ENCODE measurements at regions not wholly inside any gene's neighbourhood (a gene's known extent, or its start where the extent isn't known, plus 50 kb on each side); places are given as distances from the start of the nearest gene placed in this dataset.

DNA sequence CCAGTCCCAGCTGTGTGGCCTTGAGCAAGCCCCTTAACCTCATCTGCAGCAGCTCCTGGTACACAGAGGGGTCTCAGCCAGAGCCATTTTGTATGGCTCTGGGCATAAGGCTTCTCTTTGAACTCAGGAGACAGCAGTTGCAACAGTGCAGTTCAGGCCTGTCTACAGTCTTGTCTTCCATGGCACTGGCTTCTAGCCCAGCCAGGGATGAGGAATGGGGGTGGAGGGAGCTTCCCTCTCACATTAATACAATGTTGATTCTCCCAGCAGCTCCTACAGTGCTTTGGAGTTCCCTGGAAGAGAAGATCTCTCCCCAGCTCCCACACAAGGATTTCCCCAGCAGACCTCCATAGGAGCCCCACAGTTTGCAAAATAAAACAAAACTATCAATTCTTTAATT is 350.2 kb downstream of the BUD13 start:
- H3K79me2 ChIP-seq (ENCODE audit: control insufficient read depth, low read length) = no peaks in the 10 kb centered on the region
- no peaks in the 10 kb centered on the region for H3K36me3 ChIP-seq (ENCODE audit: control insufficient read depth, low read length)
- TF ChIP-seq CTCF (IDR thresholded peaks at IDR 0.05; ENCODE audit: low read depth, low read length, poor library complexity, severe bottlenecking) (no peak), EZH2phosphoT487 (IDR thresholded peaks at IDR 0.05; ENCODE audit: borderline replicate concordance, low read length) (no peak)
- no peaks in the 10 kb centered on the region for H4K20me1 ChIP-seq (ENCODE audit: control insufficient read depth, insufficient read depth, low read depth, low read length)
- no peak overlapping the region for H3K4me2 ChIP-seq (ENCODE audit: low read length)
- no peak overlapping the region for H3K27ac ChIP-seq (ENCODE audit: low read depth, low read length)
- no peaks in the 10 kb centered on the region for H3K9me2 ChIP-seq (replicated peaks; ENCODE audit: control insufficient read depth, low read length)
- H3K4me3 ChIP-seq (ENCODE audit: low read length) = no peak overlapping the region
- peaks cover 2% of the 10 kb centered on the region for H3K27me3 ChIP-seq (ENCODE audit: control insufficient read depth, low read length)
- H3F3A ChIP-seq (ENCODE audit: control insufficient read depth, insufficient read depth) = no peaks in the 10 kb centered on the region
- no peaks in the 10 kb centered on the region for H3K4me1 ChIP-seq (ENCODE audit: control insufficient read depth, low read length)
- no peaks in the 10 kb centered on the region for H3K9me3 ChIP-seq (ENCODE audit: control insufficient read depth, insufficient read depth, low read length)

DNA sequence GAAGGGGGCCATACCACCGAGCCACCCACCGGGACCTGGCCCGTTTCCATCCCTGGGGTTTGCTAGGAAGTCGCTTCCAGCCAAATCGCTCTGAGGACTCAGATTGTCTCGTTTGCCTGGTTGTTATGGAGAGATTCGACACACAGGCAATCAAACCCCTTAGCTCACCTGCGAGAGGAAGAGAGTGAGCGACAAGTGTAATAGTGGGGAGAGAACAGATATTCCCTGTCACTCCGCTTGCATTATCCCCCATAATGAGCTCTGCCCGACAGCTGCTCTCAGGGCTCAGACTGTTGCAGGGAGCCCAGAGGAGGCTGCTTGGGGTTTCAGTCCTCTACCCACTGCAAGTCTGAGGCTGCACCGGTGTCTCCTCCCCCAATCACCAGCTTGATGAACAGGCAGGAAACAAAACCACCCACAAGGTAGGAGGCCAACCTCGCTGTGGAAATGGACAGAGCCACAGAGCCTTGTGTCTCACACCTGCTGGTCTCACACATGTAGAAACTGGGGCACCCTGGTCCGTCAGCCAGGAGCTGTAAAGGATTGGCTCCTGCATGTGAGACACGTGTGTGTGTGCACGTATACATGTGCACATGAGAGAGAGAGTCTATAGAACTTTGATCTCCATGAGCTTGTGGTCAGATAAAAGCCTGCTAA is 351.1 kb downstream of the BUD13 start:
- no peaks in the 10 kb centered on the region for H3K36me3 ChIP-seq (ENCODE audit: control insufficient read depth, low read length)
- H3K9me3 ChIP-seq (ENCODE audit: control insufficient read depth, insufficient read depth, low read length) = no peaks in the 10 kb centered on the region
- H3K27ac ChIP-seq (ENCODE audit: low read depth, low read length) = no peak overlapping the region
- H3K79me2 ChIP-seq (ENCODE audit: control insufficient read depth, low read length) = no peaks in the 10 kb centered on the region
- no peaks in the 10 kb centered on the region for H3K9me2 ChIP-seq (replicated peaks; ENCODE audit: control insufficient read depth, low read length)
- peaks cover 2% of the 10 kb centered on the region for H3K27me3 ChIP-seq (ENCODE audit: control insufficient read depth, low read length)
- H3K4me1 ChIP-seq (ENCODE audit: control insufficient read depth, low read length) = no peaks in the 10 kb centered on the region
- H3K4me3 ChIP-seq (ENCODE audit: low read length) = no peak overlapping the region
- no peak for TF ChIP-seq EZH2phosphoT487 (IDR thresholded peaks at IDR 0.05; ENCODE audit: borderline replicate concordance, low read length)
- TF ChIP-seq CTCF (IDR thresholded peaks at IDR 0.05; ENCODE audit: low read depth, low read length, poor library complexity, severe bottlenecking) = no peak
- no peaks in the 10 kb centered on the region for H3F3A ChIP-seq (ENCODE audit: control insufficient read depth, insufficient read depth)
- H4K20me1 ChIP-seq (ENCODE audit: control insufficient read depth, insufficient read depth, low read depth, low read length) = no peaks in the 10 kb centered on the region
- H3K4me2 ChIP-seq (ENCODE audit: low read length) = no peak overlapping the region

- TF ChIP-seq EZH2phosphoT487 (IDR thresholded peaks at IDR 0.05; ENCODE audit: borderline replicate concordance, low read length) = no peak
- TF ChIP-seq CTCF (IDR thresholded peaks at IDR 0.05; ENCODE audit: low read depth, low read length, poor library complexity, severe bottlenecking) = no peak
- Histone ChIP-seq H3K4me2 (ENCODE audit: low read length) (no peak overlapping the region), H3K4me3 (ENCODE audit: low read length) (no peak overlapping the region), H3K27me3 (ENCODE audit: control insufficient read depth, low read length) (peaks cover 2% of the 10 kb centered on the region), H3K36me3 (ENCODE audit: control insufficient read depth, low read length) (no peaks in the 10 kb centered on the region), H3K9me2 (replicated peaks; ENCODE audit: control insufficient read depth, low read length) (no peaks in the 10 kb centered on the region), H4K20me1 (ENCODE audit: control insufficient read depth, insufficient read depth, low read depth, low read length) (no peaks in the 10 kb centered on the region), H3K4me1 (ENCODE audit: control insufficient read depth, low read length) (no peaks in the 10 kb centered on the region), H3K9me3 (ENCODE audit: control insufficient read depth, insufficient read depth, low read length) (no peaks in the 10 kb centered on the region), H3K27ac (ENCODE audit: low read depth, low read length) (no peak overlapping the region), H3K79me2 (ENCODE audit: control insufficient read depth, low read length) (no peaks in the 10 kb centered on the region), H3F3A (ENCODE audit: control insufficient read depth, insufficient read depth) (no peaks in the 10 kb centered on the region)
These were observed 351.8 kb downstream of the BUD13 start for GRCh38 chr11:116420770-116421528.

All from DOHH2 (cell line).